IMR-90 (cell line): ENCODE measurements at regions not wholly inside any gene's neighbourhood (a gene's known extent, or its start where the extent isn't known, plus 50 kb on each side); places are given as distances from the start of the nearest gene placed in this dataset.

Experiments
- ATAC-seq: fragments of 200-7000 bp; cut with Tn5 transposase; 2 replicates; pipeline ENCODE4 v1.9.1; 2020; ENCODE audit warnings: low read depth, mild to moderate bottlenecking, moderate library complexity
- BruUV-seq: library from RNA; stranded (reverse); fragments of 400-500 nt; replicated peaks from 2 replicates; lab custom pipeline; 2021; lab: Mats Ljungman, UMichigan
- CTCF ChIA-PET: fragments of 300-600 bp; formaldehyde crosslinking; extraction: SDS; loops from one replicate; lab custom pipeline; 2021; ENCODE audit warnings: antibody characterized with exemption; lab: Yijun Ruan, JAX
- POLR2A ChIA-PET: fragments of 300-600 bp; sonication (Branson Sonifier 250); formaldehyde crosslinking; loops from one replicate; lab custom pipeline; 2022; ENCODE audit warnings: antibody characterized with exemption; ENCODE audit not compliant: unreplicated experiment; lab: Charles Lee
- DNase-seq: peaks from one replicate; pipeline ENCODE4 v3.0.0; 2013
- H2AFZ ChIP-seq: replicated peaks from 2 replicates; pipeline ENCODE3; 2013; ENCODE audit warnings: low read length, mild to moderate bottlenecking; ENCODE audit not compliant: poor library complexity
- H2AK5ac ChIP-seq: 2 replicates; pipeline ENCODE4 v1.6.1; 2013; ENCODE audit warnings: low read depth, low read length, inconsistent platforms
- H2AK9ac ChIP-seq: replicated peaks from 2 replicates; pipeline ENCODE3; 2013; ENCODE audit warnings: mild to moderate bottlenecking, low read depth, low read length, moderate library complexity; ENCODE audit not compliant: poor library complexity
- H2BK120ac ChIP-seq: 2 replicates; pipeline ENCODE4 v1.6.1; 2013; ENCODE audit warnings: low read depth, low read length, inconsistent platforms
- H2BK15ac ChIP-seq: 3 replicates; pipeline ENCODE4 v1.6.1; 2013; ENCODE audit warnings: low read depth, low read length, inconsistent platforms
- H2BK20ac ChIP-seq: 2 replicates; pipeline ENCODE4 v1.6.1; 2013; ENCODE audit warnings: low read depth, mild to moderate bottlenecking, inconsistent platforms, low read length, moderate library complexity
- H2BK5ac ChIP-seq: 2 replicates; pipeline ENCODE4 v1.6.1; 2013; ENCODE audit warnings: mild to moderate bottlenecking, low read depth, low read length, inconsistent platforms; ENCODE audit not compliant: poor library complexity, severe bottlenecking
- H3K14ac ChIP-seq: replicated peaks from 2 replicates; pipeline ENCODE4 v1.6.1; 2013; ENCODE audit warnings: low read depth, low read length, inconsistent platforms
- H3K18ac ChIP-seq: 2 replicates; pipeline ENCODE4 v1.6.1; 2013; ENCODE audit warnings: low read depth, low read length, control low read depth
- H3K23ac ChIP-seq: 2 replicates; pipeline ENCODE4 v1.6.1; 2013; ENCODE audit warnings: low read depth, low read length, inconsistent platforms
- H3K27ac ChIP-seq: 2 replicates; pipeline ENCODE4 v1.5.1; 2013; ENCODE audit warnings: mild to moderate bottlenecking, control low read depth, low read length; ENCODE audit not compliant: insufficient read depth
- H3K27me3 ChIP-seq: 2 replicates; pipeline ENCODE4 v1.6.1; 2013; ENCODE audit warnings: low read length; ENCODE audit not compliant: control insufficient read depth, insufficient read depth
- H3K36me3 ChIP-seq: 2 replicates; pipeline ENCODE4 v1.6.1; 2013; ENCODE audit warnings: low read length, mixed read lengths; ENCODE audit not compliant: control insufficient read depth, insufficient read depth
- H3K4ac ChIP-seq: 2 replicates; pipeline ENCODE4 v1.6.1; 2013; ENCODE audit warnings: low read depth, low read length, inconsistent platforms
- H3K4me1 ChIP-seq: 2 replicates; pipeline ENCODE4 v1.6.1; 2013; ENCODE audit warnings: low read length, mixed read lengths; ENCODE audit not compliant: control insufficient read depth, insufficient read depth
- H3K4me2 ChIP-seq: 2 replicates; pipeline ENCODE4 v1.6.1; 2013; ENCODE audit warnings: low read depth, mild to moderate bottlenecking, control low read depth, low read length, moderate library complexity
- H3K4me3 ChIP-seq: 2 replicates; pipeline ENCODE4 v1.5.1; 2013; ENCODE audit warnings: low read depth, mild to moderate bottlenecking, control low read depth, low read length, moderate library complexity; ENCODE audit not compliant: insufficient read depth
- H3K56ac ChIP-seq: 2 replicates; pipeline ENCODE4 v1.6.1; 2013; ENCODE audit warnings: low read length, inconsistent platforms; ENCODE audit not compliant: insufficient read depth; ENCODE audit errors: extremely low read depth
- H3K79me1 ChIP-seq, 2 experiments: 2 replicates each; pipeline ENCODE4 v1.6.1; 2013; ENCODE audit warnings: low read length in 2 of 2, inconsistent platforms in 1 of 2, low read depth in 1 of 2
- H3K9ac ChIP-seq: 2 replicates; pipeline ENCODE4 v1.6.1; 2013; ENCODE audit warnings: low read depth, low read length, control low read depth
- H3K9me1 ChIP-seq: 2 replicates; pipeline ENCODE4 v1.6.1; 2013; ENCODE audit warnings: low read length, inconsistent platforms; ENCODE audit not compliant: insufficient read depth
- H3K9me3 ChIP-seq: 2 replicates; pipeline ENCODE4 v1.6.1; 2013; ENCODE audit warnings: low read length; ENCODE audit not compliant: control insufficient read depth, insufficient read depth
- H4K20me1 ChIP-seq: 2 replicates; pipeline ENCODE4 v1.6.1; 2013; ENCODE audit warnings: low read length, inconsistent platforms; ENCODE audit not compliant: insufficient read depth
- H4K5ac ChIP-seq: 2 replicates; pipeline ENCODE4 v1.6.1; 2013; ENCODE audit warnings: mild to moderate bottlenecking, low read depth, low read length, control low read depth
- H4K8ac ChIP-seq, 2 experiments: 2 replicates each; pipeline ENCODE4 v1.6.1; 2013; ENCODE audit warnings: low read depth in 2 of 2, low read length in 2 of 2, control low read depth in 1 of 2, inconsistent platforms in 1 of 2
- H4K91ac ChIP-seq: 2 replicates; pipeline ENCODE4 v1.6.1; 2013; ENCODE audit warnings: low read depth, low read length, inconsistent platforms; ENCODE audit not compliant: insufficient read depth
- BHLHE40 ChIP-seq: fragments of 150-350 bp; IDR thresholded peaks from 2 replicates; pipeline ENCODE4 v1.6.1; 2016; ENCODE audit warnings: mild to moderate bottlenecking, low read depth, low read length
- CEBPB ChIP-seq: IDR thresholded peaks from 2 replicates; pipeline ENCODE4 v1.6.1; 2012; ENCODE audit warnings: low read depth, low read length, improper control_type of control experiment
- CHD1 ChIP-seq: IDR thresholded peaks from 2 replicates; pipeline ENCODE4 v1.6.1; 2012; ENCODE audit warnings: low read depth, low read length, improper control_type of control experiment
- FOS ChIP-seq: fragments of 150-350 bp; IDR thresholded peaks from 2 replicates; pipeline ENCODE4 v1.6.1; 2016; ENCODE audit warnings: low read depth, low read length
- MAFK ChIP-seq: IDR thresholded peaks from 2 replicates; pipeline ENCODE4 v1.6.1; 2012; ENCODE audit warnings: low read depth, low read length, improper control_type of control experiment
- MAZ ChIP-seq: IDR thresholded peaks from 2 replicates; pipeline ENCODE4 v1.6.1; 2012; ENCODE audit warnings: low read depth, mild to moderate bottlenecking, low read length, improper control_type of control experiment, moderate library complexity, borderline replicate concordance
- MXI1 ChIP-seq: IDR thresholded peaks from 2 replicates; pipeline ENCODE4 v1.6.1; 2012; ENCODE audit warnings: low read depth, mild to moderate bottlenecking, low read length, moderate library complexity, borderline replicate concordance
- NFE2L2 ChIP-seq: fragments of 150-350 bp; IDR thresholded peaks from 2 replicates; pipeline ENCODE4 v1.6.1; 2016; ENCODE audit warnings: low read depth, mild to moderate bottlenecking, low read length
- POLR2A ChIP-seq: IDR thresholded peaks from 2 replicates; pipeline ENCODE4 v1.6.1; 2012; ENCODE audit warnings: mild to moderate bottlenecking, low read depth, low read length
- RAD21 ChIP-seq: IDR thresholded peaks from 2 replicates; pipeline ENCODE4 v1.6.1; 2012; ENCODE audit warnings: low read length, improper control_type of control experiment
- RCOR1 ChIP-seq: IDR thresholded peaks from 2 replicates; pipeline ENCODE4 v1.6.1; 2012; ENCODE audit warnings: mild to moderate bottlenecking, low read length, improper control_type of control experiment; ENCODE audit not compliant: insufficient replicate concordance
- RFX5 ChIP-seq: IDR thresholded peaks from 2 replicates; pipeline ENCODE4 v1.8.0; 2012; ENCODE audit warnings: low read depth, mild to moderate bottlenecking, low read length, moderate library complexity
- SMC3 ChIP-seq: fragments of 150-350 bp; IDR thresholded peaks from 2 replicates; pipeline ENCODE4 v1.6.1; 2016; ENCODE audit warnings: low read depth, mild to moderate bottlenecking, antibody characterized with exemption, low read length, moderate library complexity
- WGBS, 2 experiments: methylation state at CpG; one replicate each; pipeline versions ENCODE4 v1.1.5 to v1.1.7; 2013; ENCODE audit warnings: missing lambda C conversion rate in 2 of 2; ENCODE audit not compliant: insufficient read length in 1 of 2; ENCODE audit errors: extremely low coverage in 2 of 2; 5-methylcytosine and 5-hydroxymethylcytosine counted together
- dilution Hi-C: fragments of 300-500 bp; cut with HindIII; formaldehyde crosslinking; loops from one replicate; pipeline ENCODE4 v1.14.3; 2018; ENCODE audit warnings: low sequenced_read_pairs; ENCODE audit not compliant: unreplicated experiment
- in situ Hi-C: fragments of 300-500 bp; cut with MboI; formaldehyde crosslinking; loops from 3 replicates; pipeline ENCODE4 v1.14.3; 2019; ENCODE audit warnings: low sequenced_read_pairs, inconsistent platforms, mixed read lengths
- intact Hi-C: fragments of 100-400 bp; cut with micrococcal nuclease; formaldehyde crosslinking; loops from 2 replicates; pipeline ENCODE4 v1.10.0; 2022
- TF ChIP-seq, protein P1 (sequence below): fragments of 150-350 bp; IDR thresholded peaks from 2 replicates; pipeline ENCODE4 v1.6.1; 2017; ENCODE audit warnings: mild to moderate bottlenecking, antibody characterized with exemption, low read length, low read depth
- TF ChIP-seq, protein P2 (sequence below): conservative IDR thresholded peaks from 2 replicates; pipeline ENCODE4 v1.5.1; 2012; ENCODE audit warnings: mild to moderate bottlenecking, low read depth, low read length, improper control_type of control experiment
- TF ChIP-seq, protein P3 (sequence below): fragments of 150-350 bp; IDR thresholded peaks from 2 replicates; pipeline ENCODE4 v1.6.1; 2016; ENCODE audit warnings: low read depth, mild to moderate bottlenecking, low read length, moderate library complexity, borderline replicate concordance

DNA sequence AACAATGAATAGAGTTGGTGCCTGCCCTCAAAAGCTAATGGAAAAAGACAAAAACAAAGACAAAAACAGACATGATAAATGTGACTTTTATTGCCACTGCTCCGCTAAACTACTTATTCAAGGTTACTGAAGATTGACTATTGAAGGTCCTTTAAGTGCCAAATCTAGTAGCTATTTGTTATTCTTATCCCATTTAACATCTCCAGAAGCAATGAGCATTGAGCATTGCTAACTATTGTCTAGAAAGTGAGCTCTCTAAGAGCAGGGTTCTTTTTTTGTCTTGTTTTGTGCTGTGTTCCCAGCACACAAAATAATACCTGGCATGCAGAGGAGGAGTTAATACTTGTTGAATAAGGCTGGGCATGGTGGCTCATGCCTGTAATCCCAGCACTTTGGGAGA lies 95.4 kb upstream of the SFRP2 start:
- H2AFZ ChIP-seq: no peak overlapping the region
- no peaks in the 10 kb centered on the region for H3K4me1 ChIP-seq
- no peak overlapping the region for H3K56ac ChIP-seq
- H3K36me3 ChIP-seq: no peaks in the 10 kb centered on the region
- H3K27me3 ChIP-seq: no peaks in the 10 kb centered on the region
- no peak overlapping the region for H3K27ac ChIP-seq
- H3K18ac ChIP-seq: no peak overlapping the region
- H2BK20ac ChIP-seq: no peak overlapping the region
- H3K14ac ChIP-seq: no peak overlapping the region
- WGBS, 2 experiments: no CpG with 5 or more reads among the region's 1 CpG
- intact Hi-C loops (no loop called here), dilution Hi-C loops (no loop called here), in situ Hi-C loops (no loop called here)
- no peak overlapping the region for H2AK5ac ChIP-seq
- H3K79me1 ChIP-seq: no peaks in the 10 kb centered on the region
- POLR2A ChIA-PET: no interaction called here
- no peak overlapping the region for H2BK15ac ChIP-seq
- DNase-seq (no peak), ATAC-seq (no peak)
- no peaks in the 10 kb centered on the region for H4K20me1 ChIP-seq
- no peak overlapping the region for H3K23ac ChIP-seq
- BruUV-seq: no TSS peak
- no peak overlapping the region for H4K5ac ChIP-seq
- H3K4me2 ChIP-seq: no peak overlapping the region
- no peak overlapping the region for H4K8ac ChIP-seq
- no peak overlapping the region for H4K91ac ChIP-seq
- no peaks in the 10 kb centered on the region for H3K9me1 ChIP-seq
- H2BK5ac ChIP-seq: no peak overlapping the region
- no peak overlapping the region for H3K4me3 ChIP-seq
- no peak overlapping the region for H3K4ac ChIP-seq
- CTCF ChIA-PET: no interaction called here
- no peak overlapping the region for H2AK9ac ChIP-seq
- peaks cover 2% of the 10 kb centered on the region; the same call in 1 of the 2 replicates for H3K9me3 ChIP-seq
- no peak overlapping the region for H3K9ac ChIP-seq
- no peak for TF ChIP-seq MXI1
- no peak for TF ChIP-seq RFX5
- TF ChIP-seq SMC3: no peak
- TF ChIP-seq, protein P1, sequence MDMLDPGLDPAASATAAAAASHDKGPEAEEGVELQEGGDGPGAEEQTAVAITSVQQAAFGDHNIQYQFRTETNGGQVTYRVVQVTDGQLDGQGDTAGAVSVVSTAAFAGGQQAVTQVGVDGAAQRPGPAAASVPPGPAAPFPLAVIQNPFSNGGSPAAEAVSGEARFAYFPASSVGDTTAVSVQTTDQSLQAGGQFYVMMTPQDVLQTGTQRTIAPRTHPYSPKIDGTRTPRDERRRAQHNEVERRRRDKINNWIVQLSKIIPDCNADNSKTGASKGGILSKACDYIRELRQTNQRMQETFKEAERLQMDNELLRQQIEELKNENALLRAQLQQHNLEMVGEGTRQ: no peak
- TF ChIP-seq FOS: no peak
- TF ChIP-seq NFE2L2: no peak
- TF ChIP-seq MAFK: no peak
- no peak for TF ChIP-seq RAD21
- no peak for TF ChIP-seq POLR2A
- TF ChIP-seq BHLHE40: no peak
- no peak for TF ChIP-seq CHD1
- TF ChIP-seq, protein P2, sequence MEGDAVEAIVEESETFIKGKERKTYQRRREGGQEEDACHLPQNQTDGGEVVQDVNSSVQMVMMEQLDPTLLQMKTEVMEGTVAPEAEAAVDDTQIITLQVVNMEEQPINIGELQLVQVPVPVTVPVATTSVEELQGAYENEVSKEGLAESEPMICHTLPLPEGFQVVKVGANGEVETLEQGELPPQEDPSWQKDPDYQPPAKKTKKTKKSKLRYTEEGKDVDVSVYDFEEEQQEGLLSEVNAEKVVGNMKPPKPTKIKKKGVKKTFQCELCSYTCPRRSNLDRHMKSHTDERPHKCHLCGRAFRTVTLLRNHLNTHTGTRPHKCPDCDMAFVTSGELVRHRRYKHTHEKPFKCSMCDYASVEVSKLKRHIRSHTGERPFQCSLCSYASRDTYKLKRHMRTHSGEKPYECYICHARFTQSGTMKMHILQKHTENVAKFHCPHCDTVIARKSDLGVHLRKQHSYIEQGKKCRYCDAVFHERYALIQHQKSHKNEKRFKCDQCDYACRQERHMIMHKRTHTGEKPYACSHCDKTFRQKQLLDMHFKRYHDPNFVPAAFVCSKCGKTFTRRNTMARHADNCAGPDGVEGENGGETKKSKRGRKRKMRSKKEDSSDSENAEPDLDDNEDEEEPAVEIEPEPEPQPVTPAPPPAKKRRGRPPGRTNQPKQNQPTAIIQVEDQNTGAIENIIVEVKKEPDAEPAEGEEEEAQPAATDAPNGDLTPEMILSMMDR: no peak
- no peak for TF ChIP-seq MAZ
- TF ChIP-seq CEBPB: no peak
- TF ChIP-seq, protein P3, sequence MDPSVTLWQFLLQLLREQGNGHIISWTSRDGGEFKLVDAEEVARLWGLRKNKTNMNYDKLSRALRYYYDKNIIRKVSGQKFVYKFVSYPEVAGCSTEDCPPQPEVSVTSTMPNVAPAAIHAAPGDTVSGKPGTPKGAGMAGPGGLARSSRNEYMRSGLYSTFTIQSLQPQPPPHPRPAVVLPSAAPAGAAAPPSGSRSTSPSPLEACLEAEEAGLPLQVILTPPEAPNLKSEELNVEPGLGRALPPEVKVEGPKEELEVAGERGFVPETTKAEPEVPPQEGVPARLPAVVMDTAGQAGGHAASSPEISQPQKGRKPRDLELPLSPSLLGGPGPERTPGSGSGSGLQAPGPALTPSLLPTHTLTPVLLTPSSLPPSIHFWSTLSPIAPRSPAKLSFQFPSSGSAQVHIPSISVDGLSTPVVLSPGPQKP: no peak
- no peak for TF ChIP-seq RCOR1
- no peak overlapping the region for H2BK120ac ChIP-seq
